ENCODE measurements at regions not wholly inside any gene's neighbourhood (a gene's known extent, or its start where the extent isn't known, plus 50 kb on each side); places are given as distances from the start of the nearest gene placed in this dataset.
A peak's percentile ranks its signal among the peaks of the same experiment; 100 is the strongest.

- Histone ChIP-seq H3K4me2 (peak overlapping the region; percentile 9; the same call in 1 of the 2 replicates), H2AFZ (peak overlapping the region; percentile 54; the same call in 1 of the 2 replicates), H4K20me1 (replicated peaks; ENCODE audit: insufficient read depth) (0 out of 2 replicates have a peak, but pooled peaks cover 3% of the 10 kb centered on the region), H3K4me1 (ENCODE audit: insufficient read depth) (peaks cover 13% of the 10 kb centered on the region; the same call in 1 of the 2 replicates), H3K36me3 (ENCODE audit: insufficient read depth) (no peaks in the 10 kb centered on the region), H3K79me2 (replicated peaks; ENCODE audit: insufficient read depth) (no peaks in the 10 kb centered on the region), H3K27ac (ENCODE audit: low read depth) (no peak overlapping the region), H3K4me3 (no peak overlapping the region), H3K27me3 (ENCODE audit: insufficient read depth) (no peaks in the 10 kb centered on the region), H3K9me2 (ENCODE audit: insufficient read depth) (no peaks in the 10 kb centered on the region), H3F3A (replicated peaks; ENCODE audit: low read depth) (no peaks in the 10 kb centered on the region)
- TF ChIP-seq STAT1 (IDR thresholded peaks at IDR 0.05; ENCODE audit: unreplicated experiment) (no peak), EZH2 (IDR thresholded peaks at IDR 0.05; ENCODE audit: low read depth, unreplicated experiment) (no peak), POLR2AphosphoS5 (IDR thresholded peaks at IDR 0.05; ENCODE audit: low read depth) (no peak), REST (IDR thresholded peaks at IDR 0.05; ENCODE audit: unreplicated experiment) (no peak), ZNF114 (CRISPR knock-in tag; IDR thresholded peaks at IDR 0.05) (no peak), JUNB (IDR thresholded peaks at IDR 0.05; ENCODE audit: unreplicated experiment) (no peak), CTCF (conservative IDR thresholded peaks at IDR 0.05; ENCODE audit: low read depth in 2 of 2) (no peak), ZNF331 (CRISPR knock-in tag; IDR thresholded peaks at IDR 0.05; ENCODE audit: low read depth) (no peak), CREB1 (CRISPR knock-in tag; IDR thresholded peaks at IDR 0.05; ENCODE audit: low read depth) (no peak), ETS1 (IDR thresholded peaks at IDR 0.05) (no peak), EZH2phosphoT487 (IDR thresholded peaks at IDR 0.05; ENCODE audit: unreplicated experiment) (no peak), NANOG (IDR thresholded peaks at IDR 0.05; ENCODE audit: borderline replicate concordance) (no peak), ZNF462 (CRISPR knock-in tag; IDR thresholded peaks at IDR 0.05) (no peak)
- H3K4me1 Mint-ChIP-seq = peaks cover 21% of the 10 kb centered on the region
- H3K27ac Mint-ChIP-seq = no peak overlapping the region
- ATAC-seq (no peak), DNase-seq (ENCODE audit: low spot score) (no peak)
- H3K9me3 Mint-ChIP-seq = no peaks in the 10 kb centered on the region
- H3K27me3 Mint-ChIP-seq (ENCODE audit: insufficient read depth, low read depth, poor library complexity) = no peaks in the 10 kb centered on the region
- no peak overlapping the region for H3K4me3 Mint-ChIP-seq
- no peaks in the 10 kb centered on the region for H3K36me3 Mint-ChIP-seq (ENCODE audit: low read depth)
Observed at GRCh38 chr3:118108201-118108600, 926.4 kb downstream of the IGSF11 start.

All from GM23338 (cell line).